ENCODE measurements at regions not wholly inside any gene's neighbourhood (a gene's known extent, or its start where the extent isn't known, plus 50 kb on each side); places are given as distances from the start of the nearest gene placed in this dataset.
"Not testable (repeated sequence)": the region's sequence is repeated elsewhere in the genome, so short reads cannot be mapped to it uniquely, and the experiment has no call there.

DNA sequence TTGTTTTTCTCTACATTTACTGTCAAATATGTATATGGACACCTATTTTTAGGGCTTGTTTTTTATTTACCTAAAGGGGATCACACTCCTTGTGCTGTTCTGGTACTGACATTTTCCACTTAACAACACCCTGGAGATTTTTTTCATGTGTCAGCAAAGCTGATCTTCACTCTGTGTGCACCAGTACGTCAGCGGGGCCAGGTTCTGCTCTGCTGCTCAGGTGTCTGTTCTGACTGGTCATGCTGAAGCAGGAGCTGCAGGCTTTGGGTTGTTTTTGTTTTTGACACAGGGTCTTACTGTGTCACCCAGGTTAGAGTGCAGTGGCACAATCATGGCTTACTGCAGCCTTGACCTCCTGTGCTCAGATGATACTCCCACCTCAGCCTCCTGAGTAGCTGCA lies 81.9 kb upstream of the CCND2 start:
- DNase-seq (ENCODE audit: low spot score): no peak

DNA sequence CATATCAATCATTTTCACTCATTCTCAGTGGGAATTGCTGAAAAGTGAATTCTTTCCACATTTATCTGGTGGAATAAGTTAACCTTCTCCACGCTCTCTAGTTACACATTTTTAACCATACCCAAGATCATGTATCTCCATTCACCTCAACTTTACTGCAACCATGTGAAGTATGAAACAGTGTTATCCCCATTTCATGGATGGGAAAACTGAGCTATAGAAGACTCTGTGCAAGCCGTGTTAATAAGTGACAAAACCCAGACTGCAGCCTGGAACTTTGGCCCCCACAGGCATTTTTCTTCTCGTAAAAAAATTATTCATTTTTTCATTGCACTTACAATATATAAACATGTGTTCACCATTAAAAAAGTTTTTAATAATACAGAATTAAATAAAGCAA lies 82.4 kb upstream of the CCND2 start:
- no peak for DNase-seq (ENCODE audit: low spot score)

DNA sequence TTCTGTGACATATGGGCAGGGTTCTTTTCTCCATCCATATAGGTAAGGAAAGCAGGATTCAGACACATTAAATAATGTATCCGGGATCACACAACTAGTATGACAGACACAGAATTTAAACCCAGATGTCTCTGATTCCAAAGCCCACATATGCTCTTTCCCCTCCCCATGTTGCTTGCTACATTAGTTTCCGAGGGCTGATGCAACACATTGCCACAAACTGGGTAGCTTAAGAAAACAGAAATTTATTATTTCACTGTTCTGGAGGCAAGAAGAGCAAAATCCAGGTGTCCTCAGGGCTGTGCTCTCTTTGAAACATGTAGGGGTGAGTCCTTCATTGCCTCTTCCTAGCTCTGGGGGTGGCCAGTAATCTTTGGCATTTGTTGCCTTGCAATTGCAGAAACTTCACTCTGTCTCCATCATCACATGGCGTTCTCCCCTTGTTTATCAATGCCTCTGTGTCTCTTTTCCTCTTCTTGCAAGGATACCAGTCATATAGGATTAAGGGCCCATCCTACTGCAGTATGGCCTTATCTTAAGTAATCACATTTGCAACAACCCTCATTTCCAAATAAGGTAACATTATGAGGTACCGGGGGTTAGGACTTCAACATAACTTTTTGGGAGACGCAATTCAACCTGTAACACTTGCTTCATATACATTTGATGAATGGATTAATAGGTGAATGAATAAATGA lies 83.0 kb upstream of the CCND2 start:
- DNase-seq (ENCODE audit: low spot score): no peak

DNA sequence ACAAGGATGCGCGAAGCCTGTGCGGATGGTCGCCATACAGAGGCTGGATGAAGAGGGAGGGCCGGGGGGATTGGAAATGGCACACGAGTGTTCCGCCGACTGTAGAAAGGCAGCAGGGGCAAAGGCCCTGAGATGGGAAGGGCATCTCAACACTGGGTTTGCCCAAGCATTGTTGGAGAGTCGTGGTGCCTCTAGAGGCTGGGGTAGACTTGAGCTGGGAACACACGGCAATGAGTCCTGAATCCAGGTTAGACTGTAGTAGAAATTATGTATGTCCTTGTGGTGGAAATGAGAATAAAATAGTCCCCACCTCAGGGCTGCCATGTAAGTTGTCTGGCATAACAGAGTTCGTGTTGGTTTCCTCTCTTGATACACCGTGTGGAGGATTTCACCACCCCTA lies 83.8 kb upstream of the CCND2 start:
- DNase-seq (ENCODE audit: low spot score): no peak

DNA sequence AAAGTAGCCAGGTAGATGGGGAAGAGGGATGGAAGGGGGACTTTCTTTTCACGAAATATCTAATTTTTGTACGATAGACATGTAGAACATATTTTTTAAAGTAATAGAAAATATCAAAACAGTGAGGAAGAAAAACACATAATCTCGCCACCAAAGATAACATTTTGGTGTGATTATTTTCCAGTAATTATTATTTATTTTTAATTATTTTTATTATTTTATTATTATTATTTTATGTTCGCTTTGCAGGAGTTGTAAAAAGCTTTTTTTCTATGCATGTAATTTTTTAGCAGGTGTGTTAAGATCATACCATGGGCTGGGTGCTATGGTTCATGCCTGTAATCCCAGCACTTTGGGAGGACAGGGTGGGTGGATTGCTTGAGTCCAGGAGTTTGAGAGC lies 85.6 kb upstream of the CCND2 start:
- DNase-seq (ENCODE audit: low spot score): no peak

DNA sequence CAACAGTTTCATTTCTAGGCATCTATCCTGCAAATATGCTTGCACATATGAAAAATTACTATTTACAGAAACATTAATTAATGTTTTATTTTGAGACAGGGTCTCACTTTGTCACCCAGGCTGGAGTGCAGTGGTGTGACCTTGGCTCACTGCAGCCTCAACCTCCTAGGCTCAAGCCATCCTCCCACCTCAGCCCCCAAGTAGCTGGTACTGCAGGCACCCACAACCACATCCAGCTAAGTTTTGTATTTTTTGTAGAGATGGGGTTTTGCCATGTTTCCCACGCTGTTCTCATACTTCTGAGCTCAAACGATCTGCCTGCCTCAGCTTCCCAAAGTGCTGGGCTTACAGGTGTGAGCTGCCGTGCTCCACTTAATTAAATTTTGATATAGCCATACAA lies 86.2 kb upstream of the CCND2 start:
- DNase-seq (ENCODE audit: low spot score): not testable (repeated sequence)

DNA sequence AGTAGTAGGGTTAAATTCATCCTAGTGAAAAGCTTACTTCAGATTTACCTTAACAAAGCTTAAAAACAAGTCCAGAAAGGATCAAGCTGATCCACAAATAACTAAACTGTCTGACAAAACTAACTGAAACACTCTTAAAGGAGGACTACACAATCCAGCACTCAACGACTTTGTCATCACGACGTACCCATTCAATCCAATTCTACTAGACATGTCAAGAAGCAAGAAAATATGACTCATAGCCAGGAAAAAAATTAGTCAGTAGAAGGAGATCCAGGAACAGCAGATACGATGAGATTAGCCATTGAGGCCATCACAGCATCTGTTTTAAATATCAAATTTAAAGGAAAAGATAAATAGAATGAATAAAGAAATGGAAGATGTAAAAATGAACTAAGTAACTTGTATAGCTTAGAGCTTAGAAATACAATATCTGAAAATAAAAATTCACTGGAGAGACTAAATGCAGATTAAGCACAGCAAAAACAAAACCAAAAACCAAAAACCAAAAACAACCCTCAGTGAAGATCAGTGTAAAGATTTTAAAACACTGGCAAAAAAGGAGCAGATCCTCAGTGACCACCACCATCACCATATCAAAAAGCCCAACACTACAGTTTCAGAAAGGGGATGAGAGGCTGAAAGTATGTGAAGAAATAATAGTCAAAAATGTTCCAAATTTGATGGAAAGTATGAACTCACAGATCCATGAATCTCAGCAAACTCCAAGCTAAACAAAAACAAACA lies 95.0 kb upstream of the CCND2 start:
- no peak for DNase-seq (ENCODE audit: low spot score)

DNA sequence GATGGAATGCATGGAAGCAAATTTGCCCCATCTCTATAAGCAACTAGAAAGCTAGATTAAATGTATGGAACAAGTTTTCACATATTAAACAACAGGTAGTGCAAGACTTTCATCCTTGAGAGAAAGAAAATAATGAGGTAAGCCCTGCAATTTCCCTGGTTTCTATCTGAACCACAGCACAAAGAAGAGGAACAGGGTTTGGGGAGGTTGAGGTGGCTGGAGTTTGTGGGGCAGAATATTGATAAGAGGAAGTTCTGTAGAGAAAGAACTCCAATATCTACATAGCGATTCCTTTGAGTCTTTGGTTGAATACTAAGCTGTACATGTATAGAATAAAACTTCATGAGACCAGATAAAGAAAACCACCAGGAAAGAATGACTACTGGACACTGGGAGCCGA lies 96.3 kb upstream of the CCND2 start:
- DNase-seq (ENCODE audit: low spot score): no peak

DNA sequence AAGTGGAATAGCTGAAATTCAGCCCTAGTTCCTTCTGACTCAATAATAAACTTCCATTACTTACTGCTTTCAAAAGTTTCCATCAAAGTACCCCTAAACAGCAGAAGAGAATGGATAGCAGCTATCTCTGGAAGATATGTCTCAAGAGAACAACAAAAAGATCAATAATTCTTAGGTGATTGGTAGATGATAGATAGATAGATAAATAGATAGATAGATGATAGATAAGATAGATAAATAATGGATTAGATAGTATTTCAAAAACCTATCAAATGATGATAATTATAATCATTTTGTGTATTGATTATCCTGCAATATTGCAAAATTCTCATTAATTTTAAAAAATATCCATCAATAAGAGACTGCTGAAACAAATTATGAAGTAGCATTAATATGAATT lies 97.4 kb upstream of the CCND2 start:
- no peak for DNase-seq (ENCODE audit: low spot score)

DNA sequence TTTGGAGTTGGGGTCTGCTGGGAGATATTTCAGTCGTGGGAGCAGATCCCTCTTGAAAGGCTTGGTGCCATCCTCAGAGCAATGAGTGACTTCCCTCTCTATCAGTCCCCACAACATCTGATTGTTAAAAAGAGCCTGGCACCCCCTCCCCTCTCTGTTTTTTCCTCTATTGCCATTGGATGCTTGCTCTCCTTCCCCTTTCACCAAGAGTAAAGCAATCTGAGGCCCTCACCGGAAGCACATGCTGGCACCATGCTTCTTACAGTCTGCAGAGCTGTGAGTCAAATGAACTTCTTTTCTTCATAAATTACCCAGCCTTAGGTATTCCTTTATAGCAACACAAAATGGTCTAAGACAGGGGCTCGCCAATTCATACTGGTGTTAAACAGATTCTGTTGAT lies 99.1 kb upstream of the CCND2 start:
- no peak for DNase-seq (ENCODE audit: low spot score)

DNA sequence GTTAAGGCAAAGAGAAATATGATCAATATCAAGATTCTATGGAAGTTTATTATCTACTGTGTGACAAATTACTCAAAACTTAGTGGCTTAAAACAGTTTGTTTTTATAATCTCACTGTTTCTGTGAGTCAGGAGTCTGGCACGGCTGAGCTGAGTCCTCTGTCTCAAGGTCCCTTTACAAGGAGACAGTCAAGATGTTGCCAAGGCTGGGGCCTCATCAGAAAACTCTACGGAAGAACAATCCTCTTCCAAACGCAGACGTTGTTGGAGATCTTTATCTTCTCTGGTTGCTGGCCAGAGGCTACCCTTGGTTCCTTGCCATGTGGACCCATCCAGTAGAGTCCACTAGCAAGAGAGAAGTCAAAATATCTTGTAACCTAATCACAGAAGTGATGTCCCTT lies 100.6 kb upstream of the CCND2 start:
- DNase-seq (ENCODE audit: low spot score): no peak

DNA sequence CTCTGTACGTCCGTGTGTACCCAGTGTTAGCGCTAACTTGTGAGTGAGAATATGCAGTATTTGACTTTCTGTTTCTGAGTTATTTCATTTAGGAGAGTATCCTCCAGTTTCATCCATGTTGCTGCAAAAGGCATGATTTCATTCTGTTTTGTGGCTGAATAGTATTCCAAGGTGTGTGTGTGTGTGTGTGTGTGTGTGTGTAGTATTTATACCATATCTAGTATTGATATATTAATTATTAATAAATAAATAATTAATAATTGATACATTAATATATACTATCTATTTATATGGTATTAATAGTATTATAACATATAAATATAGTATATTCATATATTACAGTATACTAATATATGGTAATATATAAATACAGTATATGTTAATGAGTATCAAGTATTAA lies 101.8 kb upstream of the CCND2 start:
- no peak for DNase-seq (ENCODE audit: low spot score)

DNA sequence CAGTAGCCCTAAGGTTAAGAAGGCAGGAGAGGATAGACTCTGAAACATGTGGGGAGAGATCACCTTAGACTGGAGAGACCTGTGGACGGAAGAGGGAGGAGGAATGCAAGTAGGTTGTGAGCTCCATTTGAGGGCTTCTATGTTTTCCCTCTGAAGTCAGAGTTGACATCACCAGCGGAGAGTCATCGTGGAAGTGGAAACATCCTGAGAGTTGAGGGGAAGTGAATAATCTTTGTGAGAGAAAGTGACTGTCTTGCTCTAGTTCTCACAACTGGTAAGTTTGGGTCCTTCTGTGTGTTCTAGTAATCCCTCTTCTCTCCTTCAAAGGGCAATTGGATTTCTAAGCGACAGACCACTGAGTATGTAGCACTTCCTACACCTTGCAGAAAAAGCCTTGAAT lies 103.6 kb upstream of the CCND2 start:
- no peak for DNase-seq (ENCODE audit: low spot score)

DNA sequence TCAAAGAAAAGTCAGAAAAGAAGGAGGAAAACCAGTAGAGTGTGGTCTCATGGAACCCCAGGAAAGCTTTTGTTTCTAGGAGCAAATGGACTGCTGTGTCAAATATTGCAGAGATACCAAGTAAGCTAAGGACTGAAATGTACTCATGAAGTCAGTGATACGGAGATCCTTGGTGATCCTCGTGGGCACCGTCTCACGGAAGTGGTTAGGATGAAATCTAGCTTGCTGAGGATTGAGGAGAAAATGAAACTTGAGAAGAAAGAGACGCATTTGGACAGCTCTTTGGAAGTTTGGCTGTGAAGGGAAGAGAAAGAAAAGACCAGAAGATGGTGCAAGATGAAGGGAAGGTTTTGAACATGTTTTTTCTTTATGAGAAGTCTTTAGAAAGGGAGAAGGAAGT lies 104.0 kb upstream of the CCND2 start:
- no peak for DNase-seq (ENCODE audit: low spot score)

DNA sequence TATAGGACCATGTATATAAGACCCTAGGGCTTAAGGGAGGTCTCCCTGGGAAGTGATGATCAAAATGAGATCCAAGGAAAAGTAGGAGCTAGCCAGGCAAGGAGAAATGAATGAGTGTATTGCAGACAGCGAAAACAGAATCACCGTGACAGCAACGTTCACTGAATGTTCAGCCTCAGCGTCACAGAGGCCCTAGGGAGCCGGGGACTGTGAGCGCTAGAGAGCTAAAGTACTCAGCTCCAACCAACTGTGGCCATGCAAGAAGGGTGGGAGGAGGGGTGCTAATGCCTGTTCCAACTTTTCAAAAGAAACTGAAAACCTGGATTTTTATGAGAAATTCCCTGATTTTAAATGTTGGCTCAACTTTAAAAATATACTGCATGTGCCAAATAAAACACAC lies 105.5 kb upstream of the CCND2 start:
- no peak for DNase-seq (ENCODE audit: low spot score)

DNA sequence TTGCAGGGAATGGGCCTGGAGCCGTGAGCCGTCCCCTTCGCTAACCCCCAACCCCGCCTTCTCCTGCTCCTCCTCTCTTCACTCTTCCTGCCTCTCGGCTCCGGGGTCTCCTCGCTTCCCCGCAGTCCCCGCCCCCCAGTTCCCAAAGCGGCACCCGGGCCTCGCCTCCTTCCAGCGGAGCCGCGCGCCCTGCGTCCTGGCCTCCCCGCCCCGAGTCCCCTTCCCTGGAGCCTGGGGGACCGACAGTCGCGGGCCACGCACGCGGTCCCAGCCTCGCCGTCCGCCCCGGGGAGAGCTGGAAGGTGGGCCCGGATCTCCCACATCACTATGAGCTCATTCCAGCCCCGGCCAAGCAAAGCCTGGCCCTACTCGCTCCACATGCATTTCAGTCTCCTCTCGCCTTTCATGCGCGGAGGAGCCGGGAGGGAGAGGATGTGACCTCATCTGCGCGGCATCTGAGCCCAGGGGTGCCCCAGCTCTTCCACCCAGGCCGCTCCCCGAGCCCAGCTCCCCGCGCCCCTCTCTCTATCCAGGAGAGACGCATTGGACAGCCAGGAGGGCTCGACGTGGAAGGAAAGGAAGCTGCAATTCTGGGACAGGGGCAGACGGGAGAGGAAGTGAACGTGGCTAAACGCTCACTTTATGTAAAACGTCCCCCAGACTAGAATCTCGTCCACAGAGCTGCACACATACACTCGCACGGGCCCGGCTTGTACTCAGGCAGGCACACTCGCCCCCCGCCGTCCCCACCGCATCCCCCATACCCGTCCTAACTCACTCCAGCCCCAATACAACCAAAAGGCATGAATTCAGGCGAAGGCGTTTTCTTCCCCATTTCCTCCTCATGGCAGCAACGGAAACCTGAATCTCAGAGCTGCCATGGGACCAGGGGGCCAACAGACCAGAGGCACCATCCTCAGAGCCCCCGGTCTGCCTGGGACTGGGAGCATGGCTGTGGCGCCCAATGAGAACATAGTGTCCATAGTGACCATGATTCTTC lies 108.7 kb upstream of the CCND2 start:
- DNase-seq (ENCODE audit: low spot score): no peak

DNA sequence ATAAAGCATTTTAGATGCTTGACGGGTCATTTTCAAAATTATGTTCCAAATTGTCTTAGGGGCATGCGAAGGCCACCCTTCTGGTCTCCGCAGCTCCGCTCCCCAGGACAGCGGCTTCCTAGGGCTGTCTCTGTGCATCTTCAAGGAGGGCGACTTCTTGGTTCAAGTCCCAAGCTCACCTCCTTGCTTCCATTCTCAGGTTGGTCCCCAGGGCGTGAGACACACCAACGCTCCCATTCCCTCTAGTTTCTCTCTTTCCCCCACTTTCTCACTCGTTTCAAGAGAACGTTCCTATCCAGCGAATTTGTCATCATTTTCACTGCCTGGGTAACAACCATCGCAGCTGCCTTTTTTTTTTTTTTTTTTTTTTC lies 109.4 kb upstream of the CCND2 start:
- no peak for DNase-seq (ENCODE audit: low spot score)

DNA sequence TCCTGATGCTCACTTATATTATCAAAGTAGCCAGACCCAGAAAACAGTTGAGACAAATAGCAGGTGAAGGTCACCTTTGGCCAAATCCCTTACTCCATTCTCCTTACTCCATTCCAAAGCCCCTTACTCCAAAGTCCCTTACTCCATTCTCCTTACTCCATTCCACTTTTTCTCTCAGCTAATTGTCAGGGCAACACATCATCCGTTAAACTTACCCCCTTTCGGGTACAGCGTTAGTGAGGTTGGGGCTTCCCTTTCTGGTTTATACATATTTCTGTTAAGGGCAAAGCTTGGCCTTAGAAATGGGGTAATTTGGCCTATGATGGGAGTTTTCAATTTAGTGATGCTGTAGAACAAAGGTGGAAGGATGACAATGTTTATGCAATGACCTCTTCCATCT lies 111.8 kb upstream of the CCND2 start:
- DNase-seq (ENCODE audit: low spot score): no peak

DNA sequence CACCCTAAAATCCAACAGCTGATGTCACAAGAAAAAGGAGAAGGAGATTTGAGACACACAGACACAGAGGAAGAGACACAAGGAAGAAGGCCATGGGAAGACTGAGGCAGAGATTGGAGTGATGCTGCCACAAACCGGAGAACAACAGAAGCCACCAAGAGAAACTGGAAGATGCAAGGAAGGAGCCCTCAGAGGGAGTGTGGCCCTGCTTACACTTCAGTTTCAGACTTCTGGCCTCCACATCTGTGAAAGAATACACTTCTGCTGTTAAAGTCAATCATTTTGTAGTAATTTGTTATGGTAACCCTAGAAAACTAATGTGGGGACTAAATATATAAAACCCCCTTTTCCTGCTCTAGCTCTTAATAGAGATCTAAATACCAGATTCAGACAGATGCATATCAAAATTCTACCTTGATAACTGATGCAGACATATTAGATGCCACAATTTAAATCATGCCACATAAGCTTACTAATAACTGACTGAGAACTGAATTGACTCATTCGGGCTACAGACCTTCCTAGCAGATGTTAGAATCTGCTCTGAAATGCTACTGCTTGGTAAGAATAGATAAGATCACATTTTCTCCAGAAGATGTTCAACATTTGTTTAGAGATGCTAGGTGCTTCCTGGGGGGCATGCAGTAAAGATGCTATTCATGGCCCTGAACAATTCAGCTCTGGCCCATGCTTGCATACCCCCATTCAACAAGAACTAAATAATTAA lies 113.1 kb upstream of the CCND2 start:
- DNase-seq (ENCODE audit: low spot score): no peak

DNA sequence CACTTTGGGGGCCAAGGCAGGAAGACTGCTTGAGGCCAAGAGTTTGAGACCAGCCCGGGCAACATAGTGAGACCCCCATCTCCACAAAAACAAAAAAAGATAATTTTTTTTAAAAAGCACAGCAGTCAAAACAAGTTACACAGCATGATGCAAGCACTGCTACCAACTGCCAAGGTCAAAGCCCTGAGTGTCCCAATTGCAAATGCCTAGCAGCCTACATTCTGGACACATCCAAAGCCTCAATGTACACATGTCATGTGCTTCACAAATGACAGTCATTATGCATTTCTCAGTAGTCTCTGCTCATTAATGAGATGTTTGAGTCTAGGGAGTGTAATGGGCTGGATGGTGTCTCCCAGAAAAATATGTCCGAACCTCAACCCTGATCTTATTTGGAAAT lies 113.7 kb upstream of the CCND2 start:
- no peak for DNase-seq (ENCODE audit: low spot score)

DNA sequence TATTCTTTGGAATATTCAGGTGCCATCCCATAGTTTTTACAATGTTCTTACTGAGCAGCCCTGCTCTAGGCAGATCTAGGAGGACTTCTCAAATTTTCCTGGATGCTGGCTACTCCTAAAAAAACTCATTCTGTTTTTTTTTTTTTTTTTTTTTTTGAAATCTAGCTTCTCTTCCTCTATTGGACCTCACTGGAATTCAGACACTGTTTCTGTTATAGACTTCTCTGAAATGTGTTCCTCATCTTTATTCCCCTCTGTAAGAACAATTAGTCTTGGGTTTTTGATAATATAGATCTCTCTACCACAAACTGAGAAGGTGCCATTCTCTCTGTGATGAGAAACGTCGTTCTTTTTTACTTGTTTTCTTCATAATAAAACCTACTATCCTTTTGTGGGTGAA lies 115.3 kb upstream of the CCND2 start:
- DNase-seq (ENCODE audit: low spot score): no peak

DNA sequence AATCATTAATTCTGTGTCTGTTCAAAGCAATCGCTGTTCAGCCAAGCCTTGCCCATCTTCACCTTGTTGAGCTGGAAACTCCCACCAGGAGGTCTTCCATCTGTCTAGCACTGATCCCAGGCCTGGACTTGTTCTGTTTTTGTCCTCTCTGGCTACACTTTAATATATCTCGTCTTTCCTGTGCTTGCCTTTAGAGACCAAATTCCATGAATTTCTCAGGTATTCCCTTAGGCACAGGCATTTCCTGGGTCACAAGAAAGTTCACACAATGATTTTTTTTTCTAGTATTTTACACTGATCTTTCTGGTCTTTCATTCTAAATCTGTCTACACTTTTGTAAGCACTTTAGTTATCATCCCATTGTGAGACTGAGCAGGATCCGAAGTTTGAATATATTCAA lies 116.4 kb upstream of the CCND2 start:
- no peak for DNase-seq (ENCODE audit: low spot score)
